LNCAP (cell line): ENCODE measurements at regions not wholly inside any gene's neighbourhood (a gene's known extent, or its start where the extent isn't known, plus 50 kb on each side); places are given as distances from the start of the nearest gene placed in this dataset.

Experiments
- CTCF ChIP-seq: fragments of 450-650 bp; IDR thresholded peaks from 2 replicates; pipeline ENCODE4 v1.5.1; 2017; ENCODE audit warnings: mild to moderate bottlenecking

- no peak for TF ChIP-seq CTCF
Measured at GRCh38 chr6:159118924-159119323, 50.3 kb upstream of the FNDC1 start.

DNA sequence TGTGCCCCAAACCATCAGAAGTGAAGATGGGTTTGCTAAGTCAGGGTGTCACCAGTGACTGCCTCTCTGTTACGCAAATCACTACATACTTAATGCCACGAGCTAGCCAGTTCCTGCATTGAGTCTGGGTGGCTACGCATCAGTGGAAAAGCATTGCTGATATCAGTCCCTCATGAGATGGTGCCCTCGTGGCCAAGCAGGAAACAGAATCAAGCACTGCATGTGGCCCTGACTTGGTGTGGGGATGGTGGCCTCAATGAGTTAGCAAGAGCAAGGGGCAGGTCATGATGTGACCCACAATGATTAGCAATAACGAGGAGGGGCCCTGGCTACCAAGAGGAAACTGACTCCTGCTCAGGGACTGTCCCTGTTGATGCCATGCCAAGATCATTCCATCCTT lies 51.6 kb upstream of the FNDC1 start:
- TF ChIP-seq CTCF, result no peak

GRCh38 chr6:159117046-159117445 lies 52.2 kb upstream of the FNDC1 start:
- TF ChIP-seq CTCF, result no peak

- no peak for TF ChIP-seq CTCF
Measured at GRCh38 chr6:159116343-159116742, 52.9 kb upstream of the FNDC1 start.

GRCh38 chr6:159114569-159114968 lies 54.6 kb upstream of the FNDC1 start:
- no peak for TF ChIP-seq CTCF

DNA sequence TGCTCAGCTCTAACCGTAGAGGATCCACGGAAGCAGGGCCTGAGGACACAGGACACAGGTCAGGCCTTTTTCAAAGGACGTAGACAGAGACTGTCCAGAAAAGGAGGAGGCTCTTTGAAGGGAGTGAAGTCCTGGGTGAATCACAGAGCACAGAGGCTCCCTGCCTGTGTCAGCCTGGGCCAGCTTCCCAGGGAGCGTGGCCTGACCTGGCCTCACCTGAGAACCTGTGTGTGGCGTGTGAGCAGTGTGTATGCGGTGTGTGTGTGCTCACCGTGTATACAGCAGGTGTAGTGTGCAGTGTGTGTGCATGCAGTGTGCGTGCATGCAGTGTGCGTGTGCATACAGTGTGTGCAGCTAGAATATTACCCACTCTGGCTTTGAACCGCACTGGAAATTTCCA lies 56.0 kb upstream of the FNDC1 start:
- TF ChIP-seq CTCF, result no peak

DNA sequence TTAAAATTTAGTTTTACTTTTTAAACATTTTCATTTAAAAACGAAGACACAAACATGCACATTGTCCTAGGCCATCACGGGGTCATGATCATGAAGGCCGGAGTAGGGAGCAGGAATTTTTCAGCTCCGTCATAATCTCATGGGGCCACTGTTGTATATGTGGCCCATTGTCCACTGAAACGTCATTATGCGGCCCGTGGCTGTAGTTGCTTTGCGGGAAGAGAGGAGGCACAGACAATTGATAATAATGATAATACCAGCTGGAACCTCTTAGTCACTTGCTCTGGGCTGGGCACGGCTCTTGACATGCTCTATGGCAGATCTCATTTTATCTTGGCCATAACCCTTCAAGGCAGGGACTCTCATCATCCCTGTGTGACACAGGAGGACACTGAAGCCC lies 56.5 kb upstream of the FNDC1 start:
- TF ChIP-seq CTCF, result no peak

DNA sequence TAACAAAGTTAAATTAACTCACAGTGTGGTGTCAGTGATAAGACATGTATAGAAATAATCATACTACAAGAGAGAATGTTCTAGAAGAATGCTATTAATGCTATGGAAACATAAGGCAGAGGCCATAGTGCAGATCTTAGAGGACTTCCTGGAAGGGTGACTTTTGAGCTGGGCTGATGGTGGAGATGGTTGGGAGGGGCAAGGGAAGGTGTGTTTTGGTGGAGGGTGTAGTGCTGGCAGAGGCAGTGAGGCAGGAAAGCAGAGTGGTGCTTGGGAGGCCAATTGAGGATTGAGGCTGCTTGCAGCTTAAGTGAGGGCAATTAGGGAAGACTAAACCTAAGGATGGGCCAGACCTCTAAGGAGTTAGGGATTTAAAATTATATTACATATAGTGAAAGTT lies 58.5 kb upstream of the FNDC1 start:
- no peak for TF ChIP-seq CTCF
